GM12865 (cell line): ENCODE measurements at regions not wholly inside any gene's neighbourhood (a gene's known extent, or its start where the extent isn't known, plus 50 kb on each side); places are given as distances from the start of the nearest gene placed in this dataset.

Experiments
- DNase-seq: peaks from one replicate; pipeline ENCODE4 v3.0.0; 2010; ENCODE audit warnings: low read depth
- H3K4me3 ChIP-seq: 2 replicates; pipeline ENCODE4 v1.5.1; 2011; ENCODE audit warnings: mild to moderate bottlenecking, low read depth, low read length, control low read depth
- TF ChIP-seq, protein P1 (sequence below): IDR thresholded peaks from 2 replicates; pipeline ENCODE4 v1.5.1; 2011; ENCODE audit warnings: low read length, control low read depth, low read depth, inconsistent platforms; ENCODE audit not compliant: insufficient read depth; ENCODE audit errors: missing control alignments

DNA sequence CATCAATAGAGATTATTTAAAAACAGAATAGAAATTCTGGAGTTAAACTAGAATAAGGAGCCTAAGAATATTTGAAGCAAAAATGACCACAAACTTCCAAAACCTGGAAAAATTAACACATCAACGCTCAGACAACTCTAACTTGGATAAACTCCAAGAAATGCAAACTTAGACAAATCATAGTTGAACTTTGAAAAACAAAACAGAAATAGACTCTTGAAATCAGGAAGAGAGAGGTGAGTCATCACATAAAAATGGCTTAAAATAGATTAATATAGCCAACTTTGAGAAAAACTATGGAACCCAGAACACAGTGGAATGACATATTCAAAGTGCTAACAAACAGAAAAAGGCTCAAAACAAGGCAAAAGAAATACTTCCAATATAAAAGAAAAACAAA, 974.2 kb downstream of the JRKL start:
- no peak for DNase-seq
- TF ChIP-seq, protein P1, sequence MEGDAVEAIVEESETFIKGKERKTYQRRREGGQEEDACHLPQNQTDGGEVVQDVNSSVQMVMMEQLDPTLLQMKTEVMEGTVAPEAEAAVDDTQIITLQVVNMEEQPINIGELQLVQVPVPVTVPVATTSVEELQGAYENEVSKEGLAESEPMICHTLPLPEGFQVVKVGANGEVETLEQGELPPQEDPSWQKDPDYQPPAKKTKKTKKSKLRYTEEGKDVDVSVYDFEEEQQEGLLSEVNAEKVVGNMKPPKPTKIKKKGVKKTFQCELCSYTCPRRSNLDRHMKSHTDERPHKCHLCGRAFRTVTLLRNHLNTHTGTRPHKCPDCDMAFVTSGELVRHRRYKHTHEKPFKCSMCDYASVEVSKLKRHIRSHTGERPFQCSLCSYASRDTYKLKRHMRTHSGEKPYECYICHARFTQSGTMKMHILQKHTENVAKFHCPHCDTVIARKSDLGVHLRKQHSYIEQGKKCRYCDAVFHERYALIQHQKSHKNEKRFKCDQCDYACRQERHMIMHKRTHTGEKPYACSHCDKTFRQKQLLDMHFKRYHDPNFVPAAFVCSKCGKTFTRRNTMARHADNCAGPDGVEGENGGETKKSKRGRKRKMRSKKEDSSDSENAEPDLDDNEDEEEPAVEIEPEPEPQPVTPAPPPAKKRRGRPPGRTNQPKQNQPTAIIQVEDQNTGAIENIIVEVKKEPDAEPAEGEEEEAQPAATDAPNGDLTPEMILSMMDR = no peak
- no peak overlapping the region for H3K4me3 ChIP-seq

GRCh38 chr11:97367406-97368083, 977.7 kb downstream of the JRKL start:
- no peak overlapping the region for H3K4me3 ChIP-seq
- DNase-seq = no peak
- TF ChIP-seq, protein P1 = no peak

- no peak for DNase-seq
- no peak overlapping the region for H3K4me3 ChIP-seq
- TF ChIP-seq, protein P1 = no peak
These were observed 999.5 kb downstream of the JRKL start for GRCh38 chr11:97389270-97389669.

DNA sequence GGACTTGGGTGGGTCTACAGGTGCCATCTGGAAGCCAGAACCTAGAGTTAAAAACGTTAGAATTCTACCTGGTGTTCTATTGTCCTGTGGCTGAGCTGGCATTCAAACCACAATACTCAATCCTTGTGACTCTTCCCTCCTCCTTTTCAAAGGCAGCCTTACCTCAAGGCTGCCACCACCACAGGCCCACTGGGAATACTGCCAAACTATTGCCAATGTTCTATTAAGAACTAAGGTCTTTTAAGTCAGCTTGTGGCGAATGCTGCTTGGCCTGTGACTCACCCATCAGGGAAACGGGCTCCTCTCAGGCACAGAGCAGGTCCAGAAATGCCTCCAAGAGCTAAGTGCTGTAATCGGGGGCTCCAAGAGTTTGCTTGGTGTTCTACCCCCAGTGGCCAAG, 1008.4 kb downstream of the JRKL start:
- H3K4me3 ChIP-seq = no peak overlapping the region
- TF ChIP-seq, protein P1 = no peak
- DNase-seq = no peak

GRCh38 chr11:97409141-97409540, 1019.3 kb downstream of the JRKL start:
- DNase-seq = no peak
- TF ChIP-seq, protein P1 = no peak
- no peak overlapping the region for H3K4me3 ChIP-seq

DNA sequence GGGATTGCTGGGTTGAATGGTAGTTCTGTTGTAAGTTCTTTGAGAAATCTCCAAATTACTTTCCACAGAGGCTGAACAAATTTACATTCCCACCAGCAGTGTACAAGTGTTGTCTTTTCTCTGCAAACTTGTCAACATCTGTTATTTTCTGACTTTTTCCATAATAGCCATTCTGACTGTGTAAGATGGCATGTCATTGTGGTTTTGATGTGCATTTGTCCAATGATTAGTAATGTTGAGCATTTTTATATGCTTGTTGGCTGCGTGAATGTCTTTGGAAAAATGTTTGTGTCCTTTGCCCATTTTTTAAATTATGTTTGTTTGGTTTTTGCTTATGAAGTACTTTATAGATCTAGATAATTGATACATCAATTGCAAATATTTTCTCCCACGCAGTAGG, 1025.0 kb downstream of the JRKL start:
- TF ChIP-seq, protein P1 = no peak
- DNase-seq = no peak

GRCh38 chr11:97419729-97420128, 1029.9 kb downstream of the JRKL start:
- no peak for DNase-seq
- H3K4me3 ChIP-seq = no peak overlapping the region
- TF ChIP-seq, protein P1 = no peak

More for the DNA sequence above, 1025.0 kb downstream of the JRKL start:
- H3K4me3 ChIP-seq = no peak overlapping the region
